Stimulated activated CD8-positive, alpha-beta memory T cell treated with anti-CD3 and anti-CD28 coated beads, Interleukin-2, amount 100 ng/mL, for 48 hours (primary cell): ENCODE measurements at regions not wholly inside any gene's neighbourhood (a gene's known extent, or its start where the extent isn't known, plus 50 kb on each side); places are given as distances from the start of the nearest gene placed in this dataset.
"Not testable (repeated sequence)": the region's sequence is repeated elsewhere in the genome, so short reads cannot be mapped to it uniquely, and the experiment has no call there.

Experiments used
- DNase-seq, 2 donors: peaks; one replicate each; pipeline ENCODE4 v3.0.0-alpha.2; 2020; ENCODE audit warnings: low read depth in 2 of 2

- not testable (repeated sequence) for DNase-seq
Observed at GRCh38 chr4:8976466-8977128, 105.0 kb upstream of the HMX1 start.

- DNase-seq: not testable (repeated sequence)
Observed at GRCh38 chr4:8972635-8973034, 101.0 kb upstream of the HMX1 start.

GRCh38 chr4:8965896-8966295 is 94.3 kb upstream of the HMX1 start:
- DNase-seq: not testable (repeated sequence)

DNA sequence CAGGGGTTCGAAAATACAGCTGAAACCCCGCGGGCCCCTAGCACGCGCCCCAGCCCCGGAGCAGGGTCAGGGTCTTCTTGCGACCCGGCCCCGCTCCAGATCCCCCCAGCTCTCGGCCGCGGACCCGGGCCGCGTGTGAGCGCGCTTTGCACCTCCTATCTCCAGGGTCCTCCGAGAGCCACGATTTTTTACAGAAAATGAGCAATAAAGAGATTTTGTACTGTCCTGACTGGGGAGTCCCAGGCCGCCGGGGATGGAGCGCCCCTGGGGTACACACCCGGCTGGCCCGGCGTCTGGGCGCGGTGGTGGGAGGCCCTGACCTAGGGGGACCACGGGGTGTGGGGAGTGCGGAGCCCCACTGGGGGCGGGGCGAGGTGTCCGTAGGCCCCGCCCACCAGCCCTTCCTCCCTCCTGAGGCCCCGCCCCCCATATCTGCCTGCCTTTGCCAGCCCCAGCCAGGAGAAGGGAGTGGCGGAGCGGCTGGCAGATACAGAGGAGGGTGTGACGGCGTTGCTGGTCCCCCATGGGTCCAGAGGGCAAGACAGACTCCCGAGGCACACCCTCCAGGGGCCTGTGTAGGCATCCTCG is 92.7 kb upstream of the HMX1 start:
- DNase-seq: not testable (repeated sequence)

DNA sequence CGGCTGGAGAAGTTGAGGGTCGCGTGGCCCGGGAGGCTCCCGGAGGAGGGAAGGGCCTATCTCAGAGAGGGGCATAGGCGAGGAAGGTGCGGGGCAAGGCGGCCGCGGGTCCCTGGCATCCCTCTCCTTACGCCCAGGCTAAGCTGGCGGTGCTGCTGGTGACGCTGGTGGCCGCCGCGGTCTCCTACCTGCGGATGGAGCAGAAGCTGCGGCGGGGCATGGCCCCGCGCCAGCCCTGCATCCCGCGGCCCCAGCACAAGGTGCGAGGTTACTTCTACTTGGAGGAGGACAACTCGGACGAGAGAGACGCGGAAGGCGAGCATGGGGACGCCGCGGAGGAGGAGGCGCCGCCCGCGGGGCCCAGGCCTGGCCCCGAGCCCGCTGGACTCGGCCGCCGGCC is 91.9 kb upstream of the HMX1 start:
- DNase-seq: not testable (repeated sequence)

- peak; percentile 51 to 71 for DNase-seq
Observed at GRCh38 chr4:8961343-8961742, 89.7 kb upstream of the HMX1 start.

DNA sequence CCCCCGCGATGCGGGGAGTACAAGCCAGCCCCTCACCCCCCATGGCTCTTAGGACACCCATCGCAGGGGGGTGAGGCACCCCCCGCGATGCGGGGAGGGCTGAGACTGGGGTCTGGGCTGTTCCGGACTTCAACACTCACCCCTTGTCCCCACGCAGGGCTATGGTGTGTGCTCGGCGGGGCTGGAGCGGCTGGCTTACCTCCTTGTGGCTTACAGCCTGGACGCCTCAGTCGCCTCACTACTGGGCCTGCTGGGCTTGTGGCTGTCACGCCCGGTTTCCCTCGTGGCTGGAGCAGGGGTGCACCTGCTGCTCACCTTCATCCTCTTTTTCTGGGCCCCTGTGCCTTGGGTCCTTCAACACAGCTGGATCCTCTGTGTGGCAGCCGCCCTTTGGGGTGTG is 87.8 kb upstream of the HMX1 start:
- DNase-seq: not testable (repeated sequence)

DNA sequence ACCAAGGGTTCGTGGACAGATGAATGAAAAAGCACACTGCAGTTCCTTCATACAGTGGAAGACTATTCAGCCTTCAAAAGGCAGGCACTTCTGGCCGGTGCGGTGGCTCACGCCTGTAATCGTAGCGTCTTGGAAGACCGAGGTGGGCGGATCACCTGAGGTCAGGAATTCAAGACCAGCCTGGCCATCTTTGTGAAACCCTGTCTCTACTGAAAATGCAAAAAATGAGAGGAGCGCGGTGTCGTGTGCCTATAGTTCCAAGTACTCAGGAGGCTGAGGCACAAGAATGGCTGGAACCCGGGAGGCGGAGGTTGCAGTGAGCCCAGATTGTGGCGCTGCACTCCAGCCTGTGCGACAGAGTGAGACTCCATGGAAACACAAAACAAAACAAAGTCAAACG is 82.4 kb upstream of the HMX1 start:
- DNase-seq: not testable (repeated sequence)

DNA sequence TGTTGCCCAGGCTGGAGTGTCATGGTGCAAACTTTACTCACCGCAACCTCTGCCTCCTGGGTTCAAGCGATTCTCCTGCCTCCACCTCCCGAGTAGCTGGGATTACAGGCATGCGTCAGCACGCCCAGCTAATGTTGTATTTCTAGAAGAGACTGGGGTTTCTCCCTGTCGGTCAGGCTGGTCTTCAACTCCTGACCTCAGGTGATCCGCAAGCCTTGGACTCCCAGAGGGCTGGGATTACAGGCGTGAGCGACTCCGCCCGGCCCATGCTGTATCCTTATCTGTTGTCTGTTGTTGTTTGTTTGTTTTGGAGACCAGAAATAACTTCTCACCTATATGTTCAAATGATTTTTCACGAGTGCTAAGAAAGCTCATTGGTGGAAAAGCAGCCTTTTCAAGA is 81.2 kb upstream of the HMX1 start:
- not testable (repeated sequence) for DNase-seq

DNA sequence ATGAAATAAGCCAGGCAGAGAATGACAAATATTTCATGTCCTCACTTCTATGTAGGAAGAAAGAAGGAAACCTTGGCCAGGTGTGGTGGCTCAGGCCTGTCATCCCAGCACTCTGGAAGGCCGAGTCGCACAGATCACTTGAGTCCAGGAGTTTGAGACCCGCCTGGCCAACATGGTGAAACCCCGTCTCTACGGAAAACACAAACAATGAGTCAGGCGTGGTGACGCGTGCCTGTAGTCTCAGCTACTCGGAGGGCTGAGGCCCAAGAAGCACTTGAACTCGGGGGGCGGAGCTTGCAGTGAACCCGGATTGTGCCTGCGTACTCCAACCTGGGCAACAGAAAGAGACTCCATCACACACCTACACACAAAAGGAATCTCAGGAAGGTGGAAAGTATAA is 80.5 kb upstream of the HMX1 start:
- DNase-seq: not testable (repeated sequence)

- not testable (repeated sequence) for DNase-seq
Observed at GRCh38 chr4:8945506-8945905, 73.9 kb upstream of the HMX1 start.

DNA sequence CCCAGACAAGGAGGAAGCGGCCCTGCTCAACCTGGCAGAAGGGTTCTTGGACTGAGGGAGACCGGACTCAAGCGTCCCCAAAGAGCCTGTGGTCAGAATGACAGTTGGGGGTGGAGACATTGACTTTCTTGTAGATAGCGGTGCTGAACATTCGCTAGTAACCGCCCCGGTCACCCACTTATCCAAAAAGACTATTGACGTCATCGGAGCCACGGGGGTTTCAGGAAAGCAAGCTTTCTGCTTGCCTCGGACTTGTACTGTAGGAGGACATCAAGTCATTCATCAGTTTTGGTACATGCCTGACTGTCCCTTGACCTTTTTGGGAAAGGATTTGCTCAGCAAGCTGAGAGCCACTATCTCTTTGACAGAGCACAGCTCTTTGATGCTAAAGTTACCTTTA is 71.7 kb upstream of the HMX1 start:
- not testable (repeated sequence) for DNase-seq

GRCh38 chr4:8942088-8942487 is 70.4 kb upstream of the HMX1 start:
- DNase-seq: not testable (repeated sequence)

GRCh38 chr4:8941492-8941805 is 69.8 kb upstream of the HMX1 start:
- DNase-seq: not testable (repeated sequence)

DNA sequence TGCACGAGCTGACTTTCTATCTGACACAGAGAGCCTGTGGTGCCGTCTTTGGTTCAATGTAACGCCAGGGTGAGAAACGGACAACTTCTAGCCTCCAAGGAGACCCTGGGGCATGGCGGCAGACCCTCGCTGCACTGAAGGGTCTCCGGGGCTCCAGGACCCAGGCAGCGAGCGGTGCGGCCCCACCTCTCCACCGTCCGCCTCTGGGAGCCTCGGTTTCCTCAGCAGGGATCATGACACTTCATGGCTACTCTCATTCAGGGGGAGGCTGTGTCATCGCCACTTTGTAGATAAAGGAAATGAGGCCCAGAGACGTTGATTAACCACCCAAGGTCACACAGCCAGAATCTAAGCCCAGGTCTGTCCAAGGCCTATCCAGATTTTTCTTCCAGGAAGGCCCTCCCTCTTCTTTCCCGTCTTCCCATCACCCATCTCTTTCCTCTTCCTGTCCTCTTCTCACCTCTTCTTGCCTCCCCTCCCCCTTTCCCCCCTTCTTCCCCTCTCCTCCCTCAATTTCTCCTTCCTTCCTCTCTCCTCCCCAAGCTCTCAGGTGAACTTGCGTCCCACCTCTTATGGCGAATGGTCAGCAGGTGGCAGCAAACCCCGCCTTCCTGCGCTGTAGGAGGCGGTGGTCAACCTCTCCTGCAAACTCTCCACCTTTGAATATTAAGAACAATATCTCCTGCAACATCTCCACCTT is 69.3 kb upstream of the HMX1 start:
- no peak for DNase-seq

DNA sequence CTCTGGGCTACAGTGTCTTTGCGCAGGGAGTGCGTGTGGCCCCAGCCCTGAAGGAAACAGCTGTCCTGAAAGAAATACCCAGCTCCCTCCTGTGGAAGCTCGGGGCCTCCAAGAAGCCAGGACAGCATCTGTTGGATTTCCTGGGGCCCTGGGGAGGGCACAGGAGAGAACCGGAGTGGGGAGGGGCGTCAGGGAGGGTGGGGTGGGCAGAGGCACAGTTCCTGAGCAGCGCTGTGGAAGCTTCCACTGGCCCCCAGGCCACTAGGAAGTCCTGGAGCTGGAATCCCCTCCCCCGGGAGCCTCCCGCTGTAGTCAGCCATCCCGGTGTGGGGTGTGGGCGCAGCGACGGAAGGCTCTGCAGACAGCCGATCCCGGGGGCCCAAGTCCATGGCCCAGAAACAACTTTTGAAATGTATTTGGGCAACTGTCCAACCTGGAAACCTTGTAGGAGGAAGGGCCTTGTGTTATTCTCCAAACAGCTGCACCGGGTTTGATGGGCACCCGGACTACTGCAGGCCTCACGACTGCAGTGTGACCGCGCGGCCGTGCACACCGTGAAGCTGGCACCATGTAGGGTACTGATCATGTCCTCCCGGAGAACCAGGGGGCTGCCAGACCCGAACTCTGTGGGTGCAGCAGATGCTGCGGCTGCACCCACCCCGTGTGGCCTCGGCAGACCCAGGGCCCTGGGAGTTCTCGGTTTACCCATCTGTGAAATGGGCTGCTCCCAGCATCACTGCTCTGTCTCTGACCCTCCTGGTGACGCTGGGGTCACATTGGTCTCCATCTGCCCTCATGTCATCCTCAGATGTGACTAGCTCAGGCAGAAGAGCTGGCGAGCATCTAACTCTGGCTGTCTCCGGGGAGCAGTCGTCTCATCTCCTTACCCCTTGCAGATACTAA is 68.5 kb upstream of the HMX1 start:
- no peak for DNase-seq

GRCh38 chr4:8939160-8939839 is 67.7 kb upstream of the HMX1 start:
- DNase-seq: no peak

DNA sequence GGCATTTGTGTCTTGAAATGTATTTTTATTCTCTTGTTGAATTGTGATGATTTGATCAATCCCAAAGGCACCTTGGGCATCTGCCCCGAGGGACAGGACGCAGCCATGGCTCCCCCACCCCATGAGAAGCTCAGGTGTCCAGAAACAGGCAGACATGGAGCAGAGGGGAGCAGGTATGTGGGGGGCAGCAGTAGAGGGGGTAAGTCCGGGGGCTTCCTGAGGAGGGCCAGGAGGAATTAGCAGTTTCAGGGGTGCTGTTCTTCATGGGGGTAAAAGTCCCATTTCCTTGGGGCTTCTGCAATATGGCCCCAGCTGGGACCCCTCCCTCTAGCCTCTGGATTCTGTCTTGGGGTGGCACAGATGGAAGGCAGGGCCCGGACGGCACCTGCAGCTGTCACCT is 67.0 kb upstream of the HMX1 start:
- no peak for DNase-seq

- no peak for DNase-seq
Observed at GRCh38 chr4:8938137-8938536, 66.5 kb upstream of the HMX1 start.

- no peak for DNase-seq
Observed at GRCh38 chr4:8932884-8933283, 61.2 kb upstream of the HMX1 start.

DNA sequence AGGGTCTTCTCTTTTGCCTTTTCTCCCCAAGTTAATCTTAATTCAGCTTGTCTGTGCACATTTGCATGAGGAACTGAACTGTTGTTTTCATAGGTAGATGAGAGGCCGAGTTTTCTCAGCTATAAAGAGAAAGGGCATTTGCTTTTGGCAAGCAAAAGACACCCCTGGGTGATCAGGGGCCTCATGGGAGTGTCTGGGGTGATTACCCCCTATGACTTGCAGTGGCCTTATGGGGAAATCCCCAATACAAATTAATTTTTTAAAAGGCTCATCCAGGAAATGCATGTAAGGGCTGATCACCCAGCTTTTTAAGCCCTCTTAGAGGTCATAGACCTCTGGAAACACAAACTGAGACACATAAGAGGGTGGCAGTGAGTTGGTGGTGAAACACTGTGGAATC is 56.4 kb upstream of the HMX1 start:
- DNase-seq: no peak

DNA sequence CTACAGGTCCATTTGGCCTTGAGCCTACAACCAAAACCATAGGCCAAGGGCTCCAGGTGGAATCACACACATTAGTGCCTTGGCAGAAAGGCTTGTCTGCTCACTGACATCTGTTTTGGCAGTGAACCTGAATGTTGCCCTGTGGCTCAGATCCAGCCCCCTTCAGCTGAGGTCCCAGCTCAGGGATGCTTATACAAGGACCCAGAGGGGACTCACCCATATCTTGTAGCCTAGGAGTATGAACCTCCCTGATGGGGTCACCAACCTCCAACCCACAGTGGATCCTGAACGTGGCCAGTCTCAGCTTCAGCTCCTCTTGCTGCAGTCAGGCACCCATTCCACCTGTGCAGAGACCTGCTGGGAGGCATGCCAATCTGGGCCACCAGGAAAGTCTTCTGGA is 50.8 kb upstream of the HMX1 start:
- DNase-seq: no peak
